Left lung (tissue), 4 donors: ENCODE measurements at regions not wholly inside any gene's neighbourhood (a gene's known extent, or its start where the extent isn't known, plus 50 kb on each side); places are given as distances from the start of the nearest gene placed in this dataset.

ENCODE experiments used
- ATAC-seq: fragments of 200-7000 bp; cut with Tn5 transposase; one replicate; pipeline ENCODE4 v1.9.1; 2020; ENCODE audit warnings: moderate library complexity
- DNase-seq, 4 donors: peaks; one replicate each; pipeline ENCODE4 v3.0.0-alpha.2; 2013 to 2020
- H3K27ac ChIP-seq, 2 donors: fragments of 200-600 bp; sonication (generic) in 1 of 2; one replicate each; pipeline versions ENCODE4 v1.5.0 to v1.8.0; 2020 to 2021
- H3K27me3 ChIP-seq, 2 donors: fragments of 200-600 bp; sonication (generic) in 1 of 2; one replicate each; pipeline versions ENCODE4 v1.5.0 to v1.8.0; 2020 to 2021
- H3K36me3 ChIP-seq, 2 donors: fragments of 200-600 bp; sonication (generic) in 1 of 2; one replicate each; pipeline versions ENCODE4 v1.5.0 to v1.8.0; 2020 to 2021
- H3K4me1 ChIP-seq, 2 donors: fragments of 200-600 bp; one replicate each; pipeline ENCODE4 v1.8.0; 2021
- H3K4me3 ChIP-seq, 2 donors: fragments of 200-600 bp; sonication (generic) in 1 of 2; one replicate each; pipeline versions ENCODE4 v1.5.0 to v1.8.0; 2020 to 2021; ENCODE audit warnings: mild to moderate bottlenecking in 1 of 2
- H3K9me3 ChIP-seq, 2 donors: fragments of 200-600 bp; sonication (generic) in 1 of 2; one replicate each; pipeline versions ENCODE4 v1.5.0 to v1.8.0; 2020 to 2021
- intact Hi-C, 2 donors: fragments of 100-400 bp; cut with DNase I; formaldehyde crosslinking; loops; one replicate each; pipeline versions ENCODE4 v1.11.2 to v1.14.2; 2022
- TF ChIP-seq, protein P1 (sequence below), 2 donors: fragments of 200-600 bp; sonication (generic) in 1 of 2; IDR thresholded peaks; one replicate each; pipeline versions ENCODE4 v1.5.0 to v1.8.0; 2021; ENCODE audit warnings: antibody characterized with exemption in 2 of 2
- donor health status: DM: no; HTN: yes; CAD: no.
- donor health status: DM: no; HTN: no; CAD: no.

DNA sequence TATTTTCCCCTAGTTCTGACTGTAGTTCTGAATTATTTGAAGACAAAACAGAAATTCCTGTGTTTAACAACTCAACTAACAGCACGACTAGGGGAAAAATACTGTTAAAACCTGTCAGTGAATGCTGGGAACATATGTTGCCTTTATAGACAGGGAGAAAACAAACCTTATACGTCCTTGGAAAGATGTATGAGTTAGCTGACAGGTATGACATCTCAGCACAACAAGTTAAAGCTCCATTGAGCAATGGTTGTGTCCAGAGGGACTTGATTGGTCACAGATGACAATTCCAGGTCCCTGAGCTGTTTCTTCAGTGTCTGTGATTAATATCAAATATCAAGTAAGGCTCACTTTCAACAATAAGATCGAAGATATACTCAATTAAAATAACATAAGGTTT is 58.2 kb upstream of the DDIT4L start:
- DNase-seq = no peak

DNA sequence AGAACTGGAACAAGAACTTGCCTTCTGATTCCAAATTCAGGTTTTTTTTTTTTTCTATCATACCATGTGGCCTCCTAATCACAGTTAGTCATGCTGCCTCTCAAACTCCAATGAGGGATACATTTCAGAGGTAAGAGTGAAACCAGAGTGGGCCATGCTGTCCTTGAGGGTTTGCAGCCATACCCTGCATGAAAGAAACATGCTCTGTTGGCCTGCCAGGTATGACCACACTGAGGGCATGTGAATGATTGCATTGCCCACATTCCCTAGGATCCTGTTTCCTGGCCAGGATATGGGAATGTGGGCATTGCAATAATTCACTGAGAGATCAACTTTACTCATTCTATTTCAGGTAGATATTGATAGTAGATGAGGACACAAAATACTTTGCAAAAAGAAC is 56.4 kb upstream of the DDIT4L start:
- TF ChIP-seq, protein P1, sequence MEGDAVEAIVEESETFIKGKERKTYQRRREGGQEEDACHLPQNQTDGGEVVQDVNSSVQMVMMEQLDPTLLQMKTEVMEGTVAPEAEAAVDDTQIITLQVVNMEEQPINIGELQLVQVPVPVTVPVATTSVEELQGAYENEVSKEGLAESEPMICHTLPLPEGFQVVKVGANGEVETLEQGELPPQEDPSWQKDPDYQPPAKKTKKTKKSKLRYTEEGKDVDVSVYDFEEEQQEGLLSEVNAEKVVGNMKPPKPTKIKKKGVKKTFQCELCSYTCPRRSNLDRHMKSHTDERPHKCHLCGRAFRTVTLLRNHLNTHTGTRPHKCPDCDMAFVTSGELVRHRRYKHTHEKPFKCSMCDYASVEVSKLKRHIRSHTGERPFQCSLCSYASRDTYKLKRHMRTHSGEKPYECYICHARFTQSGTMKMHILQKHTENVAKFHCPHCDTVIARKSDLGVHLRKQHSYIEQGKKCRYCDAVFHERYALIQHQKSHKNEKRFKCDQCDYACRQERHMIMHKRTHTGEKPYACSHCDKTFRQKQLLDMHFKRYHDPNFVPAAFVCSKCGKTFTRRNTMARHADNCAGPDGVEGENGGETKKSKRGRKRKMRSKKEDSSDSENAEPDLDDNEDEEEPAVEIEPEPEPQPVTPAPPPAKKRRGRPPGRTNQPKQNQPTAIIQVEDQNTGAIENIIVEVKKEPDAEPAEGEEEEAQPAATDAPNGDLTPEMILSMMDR (IDR thresholded peaks at IDR 0.05) = no peak
- DNase-seq (no peak), ATAC-seq (no peak)
- Histone ChIP-seq H3K36me3 (no peaks in the 10 kb centered on the region), H3K4me3 (no peak overlapping the region), H3K27me3 (no peaks in the 10 kb centered on the region), H3K27ac (no peak overlapping the region), H3K4me1 (no peaks in the 10 kb centered on the region), H3K9me3 (no peaks in the 10 kb centered on the region)
- intact Hi-C loops = no loop called here

More for the DNA sequence above, 58.2 kb upstream of the DDIT4L start:
- no peak for ATAC-seq
- no peak overlapping the region for H3K27ac ChIP-seq
- no peaks in the 10 kb centered on the region for H3K9me3 ChIP-seq
- H3K4me3 ChIP-seq = no peak overlapping the region
- intact Hi-C loops = no loop called here
- TF ChIP-seq, protein P1 (IDR thresholded peaks at IDR 0.05) = no peak
- H3K36me3 ChIP-seq = no peaks in the 10 kb centered on the region
- no peaks in the 10 kb centered on the region for H3K27me3 ChIP-seq
- no peaks in the 10 kb centered on the region for H3K4me1 ChIP-seq

DNA sequence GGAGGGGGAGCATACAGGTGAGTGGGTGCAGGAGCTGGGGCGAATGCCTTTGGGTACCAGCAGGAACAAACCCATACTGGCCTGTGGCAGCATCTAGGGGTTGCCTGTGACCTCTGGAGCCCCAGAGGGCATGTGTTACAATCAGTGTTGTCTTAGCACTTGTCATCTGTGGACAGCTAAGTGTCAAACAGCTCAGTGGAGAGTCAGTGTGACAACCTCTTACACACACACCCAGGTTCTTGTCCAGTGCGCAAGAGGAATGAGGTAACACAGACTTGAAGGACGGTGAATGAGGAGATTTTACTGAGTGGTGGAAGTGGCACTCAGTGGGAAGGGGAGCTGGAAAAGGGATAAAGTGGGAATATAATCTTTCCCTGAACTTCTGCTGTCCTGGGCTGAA is 54.1 kb upstream of the DDIT4L start:
- DNase-seq = peak in 1 of 4 donors; percentile 25
- Histone ChIP-seq H3K27ac (no peak overlapping the region), H3K9me3 (no peaks in the 10 kb centered on the region), H3K4me3 (no peak overlapping the region), H3K36me3 (no peaks in the 10 kb centered on the region), H3K27me3 (no peaks in the 10 kb centered on the region), H3K4me1 (no peaks in the 10 kb centered on the region)
- ATAC-seq = no peak
- intact Hi-C loops = no loop called here
- TF ChIP-seq, protein P1 (IDR thresholded peaks at IDR 0.05) = no peak
